Osteoblast (primary cell): ENCODE measurements at regions not wholly inside any gene's neighbourhood (a gene's known extent, or its start where the extent isn't known, plus 50 kb on each side); places are given as distances from the start of the nearest gene placed in this dataset.

Source experiments
- DNase-seq: peaks from one replicate; pipeline ENCODE4 v3.0.0; 2011; ENCODE audit warnings: low spot score, mixed read lengths; ENCODE audit not compliant: insufficient read length; ENCODE audit errors: missing footprints
- H2AFZ ChIP-seq: 2 replicates; pipeline ENCODE4 v1.6.0; 2011; ENCODE audit warnings: mild to moderate bottlenecking, low read length
- H3K27ac ChIP-seq: 2 replicates; pipeline ENCODE4 v1.5.1; 2011; ENCODE audit warnings: mild to moderate bottlenecking, low read depth, low read length, moderate library complexity
- H3K27me3 ChIP-seq: 2 replicates; pipeline ENCODE4 v1.6.0; 2012; ENCODE audit warnings: mild to moderate bottlenecking, control low read depth, inconsistent platforms, low read length, moderate library complexity; ENCODE audit not compliant: insufficient read depth
- H3K36me3 ChIP-seq: 2 replicates; pipeline ENCODE4 v1.5.1; 2011; ENCODE audit warnings: mild to moderate bottlenecking, low read length, control low read depth, moderate library complexity; ENCODE audit not compliant: insufficient read depth
- H3K4me1 ChIP-seq: 2 replicates; pipeline ENCODE4 v1.5.1; 2011; ENCODE audit warnings: mild to moderate bottlenecking, low read length, control low read depth, moderate library complexity; ENCODE audit not compliant: insufficient read depth
- H3K4me2 ChIP-seq: 2 replicates; pipeline ENCODE4 v1.6.0; 2011; ENCODE audit warnings: mild to moderate bottlenecking, low read length; ENCODE audit not compliant: insufficient read depth
- H3K4me3 ChIP-seq: fragments of 200-600 bp; sonication (generic); 3 replicates; pipeline ENCODE4 v1.5.1; 2012; ENCODE audit warnings: mild to moderate bottlenecking, low read length, inconsistent platforms; ENCODE audit not compliant: insufficient read depth
- H3K79me2 ChIP-seq: 2 replicates; pipeline ENCODE4 v1.6.0; 2012; ENCODE audit warnings: mild to moderate bottlenecking, low read length, control low read depth, inconsistent platforms; ENCODE audit not compliant: insufficient read depth
- H3K9me3 ChIP-seq: 2 replicates; pipeline ENCODE4 v1.5.1; 2011; ENCODE audit warnings: low read depth, low read length, control low read depth
- H4K20me1 ChIP-seq: 2 replicates; pipeline ENCODE4 v1.6.0; 2012; ENCODE audit warnings: mild to moderate bottlenecking, low read length, control low read depth; ENCODE audit not compliant: insufficient read depth
- TF ChIP-seq, protein P1 (sequence below): IDR thresholded peaks from 2 replicates; pipeline ENCODE4 v1.5.1; 2011; ENCODE audit warnings: mild to moderate bottlenecking, low read depth, low read length, moderate library complexity; ENCODE audit errors: extremely low read depth

DNA sequence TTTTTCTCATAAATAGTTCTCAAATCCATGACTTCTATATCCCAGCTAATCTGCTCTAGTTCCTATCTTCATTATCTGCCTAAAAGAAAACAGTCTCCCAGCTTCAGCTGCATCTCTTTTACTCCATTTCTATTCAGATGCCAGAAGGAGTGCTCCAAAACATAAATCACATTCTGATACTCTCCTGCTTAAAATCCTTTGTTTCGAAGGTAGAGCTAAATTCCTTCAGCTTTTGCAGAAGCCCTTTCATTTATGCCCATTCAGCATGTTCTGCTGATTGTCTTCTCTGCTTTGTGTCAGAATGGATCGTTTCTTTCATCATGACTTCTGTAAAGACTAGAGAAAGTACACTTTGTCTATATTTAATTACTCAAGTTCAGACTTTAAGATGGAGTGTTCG, 440.1 kb upstream of the SMIM31 start:
- H2AFZ ChIP-seq = no peak overlapping the region
- no peaks in the 10 kb centered on the region for H3K9me3 ChIP-seq
- H3K4me3 ChIP-seq = no peak overlapping the region
- H4K20me1 ChIP-seq = no peaks in the 10 kb centered on the region
- DNase-seq = no peak
- no peak overlapping the region for H3K4me2 ChIP-seq
- no peaks in the 10 kb centered on the region for H3K27me3 ChIP-seq
- no peaks in the 10 kb centered on the region for H3K4me1 ChIP-seq
- TF ChIP-seq, protein P1, sequence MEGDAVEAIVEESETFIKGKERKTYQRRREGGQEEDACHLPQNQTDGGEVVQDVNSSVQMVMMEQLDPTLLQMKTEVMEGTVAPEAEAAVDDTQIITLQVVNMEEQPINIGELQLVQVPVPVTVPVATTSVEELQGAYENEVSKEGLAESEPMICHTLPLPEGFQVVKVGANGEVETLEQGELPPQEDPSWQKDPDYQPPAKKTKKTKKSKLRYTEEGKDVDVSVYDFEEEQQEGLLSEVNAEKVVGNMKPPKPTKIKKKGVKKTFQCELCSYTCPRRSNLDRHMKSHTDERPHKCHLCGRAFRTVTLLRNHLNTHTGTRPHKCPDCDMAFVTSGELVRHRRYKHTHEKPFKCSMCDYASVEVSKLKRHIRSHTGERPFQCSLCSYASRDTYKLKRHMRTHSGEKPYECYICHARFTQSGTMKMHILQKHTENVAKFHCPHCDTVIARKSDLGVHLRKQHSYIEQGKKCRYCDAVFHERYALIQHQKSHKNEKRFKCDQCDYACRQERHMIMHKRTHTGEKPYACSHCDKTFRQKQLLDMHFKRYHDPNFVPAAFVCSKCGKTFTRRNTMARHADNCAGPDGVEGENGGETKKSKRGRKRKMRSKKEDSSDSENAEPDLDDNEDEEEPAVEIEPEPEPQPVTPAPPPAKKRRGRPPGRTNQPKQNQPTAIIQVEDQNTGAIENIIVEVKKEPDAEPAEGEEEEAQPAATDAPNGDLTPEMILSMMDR = no peak
- no peak overlapping the region for H3K27ac ChIP-seq
- no peaks in the 10 kb centered on the region for H3K79me2 ChIP-seq
- H3K36me3 ChIP-seq = no peaks in the 10 kb centered on the region

DNA sequence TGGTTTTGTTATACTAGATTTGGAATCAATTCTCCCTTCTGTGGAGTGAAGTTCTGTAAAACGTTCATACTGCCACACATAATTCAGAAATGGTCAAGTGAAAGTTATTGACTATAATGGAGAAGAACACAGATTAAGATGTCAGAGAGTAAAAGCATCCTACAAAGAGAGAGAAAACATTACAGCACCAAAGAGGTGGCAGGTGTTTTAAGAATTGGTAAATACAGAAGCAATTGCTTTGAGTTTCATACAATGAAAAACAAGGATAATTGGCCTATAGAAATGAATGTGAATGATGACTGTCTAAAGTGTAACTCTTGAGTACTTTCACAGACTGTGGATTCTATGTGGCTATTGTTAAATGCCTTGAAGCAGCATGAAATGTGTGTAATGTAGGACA, 435.6 kb upstream of the SMIM31 start:
- TF ChIP-seq, protein P1 = no peak
- Histone ChIP-seq H3K4me1 (no peaks in the 10 kb centered on the region), H3K27ac (no peak overlapping the region), H3K4me2 (no peak overlapping the region), H3K36me3 (no peaks in the 10 kb centered on the region), H3K79me2 (no peaks in the 10 kb centered on the region), H3K9me3 (no peaks in the 10 kb centered on the region), H3K4me3 (no peak overlapping the region), H2AFZ (no peak overlapping the region), H4K20me1 (no peaks in the 10 kb centered on the region), H3K27me3 (no peaks in the 10 kb centered on the region)
- no peak for DNase-seq

DNA sequence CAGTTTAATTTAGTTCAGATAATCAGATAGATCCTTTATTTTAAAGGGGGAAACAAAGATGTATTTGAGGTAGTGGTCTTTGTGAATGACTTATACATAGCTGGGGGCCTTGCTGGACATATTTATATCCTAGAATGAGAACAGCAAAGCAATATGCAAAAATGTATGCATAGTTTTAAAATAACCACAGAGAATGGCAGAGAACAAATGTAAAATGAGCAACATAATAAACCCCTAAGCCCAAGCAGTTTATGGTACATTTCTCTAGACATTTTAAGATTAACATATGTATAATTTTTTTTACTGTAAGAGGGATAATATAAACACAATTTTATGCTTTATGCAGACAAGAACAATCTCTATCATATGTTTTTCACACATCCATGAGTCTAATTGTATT, 434.2 kb upstream of the SMIM31 start:
- Histone ChIP-seq H4K20me1 (no peaks in the 10 kb centered on the region), H3K9me3 (no peaks in the 10 kb centered on the region), H3K27me3 (no peaks in the 10 kb centered on the region), H3K4me1 (no peaks in the 10 kb centered on the region), H3K79me2 (no peaks in the 10 kb centered on the region), H3K36me3 (no peaks in the 10 kb centered on the region), H3K27ac (no peak overlapping the region), H3K4me3 (no peak overlapping the region), H3K4me2 (no peak overlapping the region), H2AFZ (no peak overlapping the region)
- DNase-seq = no peak
- TF ChIP-seq, protein P1 = no peak

DNA sequence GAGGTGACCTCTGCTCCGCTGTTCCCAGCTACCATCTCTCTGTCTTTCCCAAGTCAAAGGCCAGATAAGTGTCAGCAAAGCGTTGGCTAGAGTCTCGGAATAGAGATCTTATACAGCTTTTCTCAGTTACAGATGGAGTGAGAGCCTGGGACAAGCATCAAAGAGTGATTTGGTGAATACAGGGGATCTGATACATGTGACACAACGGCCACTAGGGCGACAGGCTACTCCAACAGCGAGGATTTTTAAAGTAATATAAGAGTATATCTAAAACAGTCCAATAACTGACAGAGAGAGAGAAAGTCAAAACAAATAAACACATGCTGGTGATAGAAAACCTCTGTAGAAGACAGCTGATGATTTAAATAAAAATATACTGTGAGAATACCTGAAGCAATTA, 433.1 kb upstream of the SMIM31 start:
- Histone ChIP-seq H3K79me2 (no peaks in the 10 kb centered on the region), H3K4me3 (no peak overlapping the region), H3K9me3 (no peaks in the 10 kb centered on the region), H4K20me1 (no peaks in the 10 kb centered on the region), H3K4me2 (no peak overlapping the region), H2AFZ (no peak overlapping the region), H3K27me3 (no peaks in the 10 kb centered on the region), H3K4me1 (no peaks in the 10 kb centered on the region), H3K27ac (no peak overlapping the region), H3K36me3 (no peaks in the 10 kb centered on the region)
- TF ChIP-seq, protein P1 = no peak
- no peak for DNase-seq
